Choroid plexus epithelial cell (primary cell): ENCODE measurements at regions not wholly inside any gene's neighbourhood (a gene's known extent, or its start where the extent isn't known, plus 50 kb on each side); places are given as distances from the start of the nearest gene placed in this dataset.
A peak's percentile ranks its signal among the peaks of the same experiment; 100 is the strongest.

Source experiments
- DNase-seq: peaks from one replicate; pipeline ENCODE4 v3.0.0-alpha.2; 2010; ENCODE audit warnings: low read depth
- H3K4me3 ChIP-seq: 2 replicates; pipeline ENCODE4 v1.5.1; 2011; ENCODE audit warnings: low read depth, mild to moderate bottlenecking, control low read depth, low read length, moderate library complexity
- CTCF ChIP-seq: conservative IDR thresholded peaks from 2 replicates; pipeline ENCODE4 v1.5.1; 2011; ENCODE audit warnings: low read depth, mild to moderate bottlenecking, control low read depth, inconsistent platforms, low read length, moderate library complexity

GRCh38 chr14:65287264-65288131, 125.0 kb upstream of the FUT8 start:
- DNase-seq = peak; percentile 21
- no peak overlapping the region for H3K4me3 ChIP-seq
- TF ChIP-seq CTCF = no peak

- no peak overlapping the region for H3K4me3 ChIP-seq
- DNase-seq = peak; percentile 84
- no peak for TF ChIP-seq CTCF
Observed at GRCh38 chr14:65290830-65291229, 121.7 kb upstream of the FUT8 start.

- TF ChIP-seq CTCF = no peak
Observed at GRCh38 chr14:65291531-65291930, 121.0 kb upstream of the FUT8 start.

GRCh38 chr14:65294816-65295215, 117.7 kb upstream of the FUT8 start:
- no peak for TF ChIP-seq CTCF
- no peak for DNase-seq

More at GRCh38 chr14:65291531-65291930, 121.0 kb upstream of the FUT8 start:
- no peak for DNase-seq
- no peak overlapping the region for H3K4me3 ChIP-seq

GRCh38 chr14:65296402-65296801, 116.1 kb upstream of the FUT8 start:
- TF ChIP-seq CTCF = no peak
- peak; percentile 14 for DNase-seq
- H3K4me3 ChIP-seq = no peak overlapping the region

More at GRCh38 chr14:65294816-65295215, 117.7 kb upstream of the FUT8 start:
- no peak overlapping the region for H3K4me3 ChIP-seq

GRCh38 chr14:65296876-65297275, 115.7 kb upstream of the FUT8 start:
- TF ChIP-seq CTCF = no peak
- H3K4me3 ChIP-seq = no peak overlapping the region
- DNase-seq = no peak

GRCh38 chr14:65297744-65298143, 114.8 kb upstream of the FUT8 start:
- no peak overlapping the region for H3K4me3 ChIP-seq
- no peak for DNase-seq
- TF ChIP-seq CTCF = no peak
